ENCODE measurements at regions not wholly inside any gene's neighbourhood (a gene's known extent, or its start where the extent isn't known, plus 50 kb on each side); places are given as distances from the start of the nearest gene placed in this dataset.

DNA sequence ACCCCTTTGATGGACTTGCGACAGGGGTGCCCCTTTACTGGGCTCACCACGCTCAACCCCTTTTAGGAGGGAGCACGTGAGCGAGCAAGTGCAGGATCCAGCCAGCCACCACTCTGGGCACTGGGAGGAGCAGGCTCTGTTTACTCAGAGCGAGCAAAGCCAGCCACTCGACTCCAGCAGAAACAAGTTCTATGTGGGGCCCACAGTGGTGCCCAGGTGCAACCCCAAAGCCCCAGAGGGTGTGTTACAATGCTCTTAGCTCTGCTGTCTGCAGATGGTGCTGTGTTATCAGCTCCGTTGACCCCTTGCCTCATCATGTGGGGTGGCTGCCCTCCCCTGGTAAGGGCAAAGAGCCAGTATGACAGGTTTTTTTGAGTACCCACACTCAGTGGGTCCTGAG is 120.3 kb upstream of the SUCLG2 start:
- intact Hi-C loops (cut with DNase I), result loop anchor here in 1 of 2 donors (2.0 kb wide), 1 partner anchor 20 kb away; no protein-coding TSS in a partner anchor
- no peak for TF ChIP-seq POLR2A (IDR thresholded peaks at IDR 0.05)
- TF ChIP-seq, protein P1, sequence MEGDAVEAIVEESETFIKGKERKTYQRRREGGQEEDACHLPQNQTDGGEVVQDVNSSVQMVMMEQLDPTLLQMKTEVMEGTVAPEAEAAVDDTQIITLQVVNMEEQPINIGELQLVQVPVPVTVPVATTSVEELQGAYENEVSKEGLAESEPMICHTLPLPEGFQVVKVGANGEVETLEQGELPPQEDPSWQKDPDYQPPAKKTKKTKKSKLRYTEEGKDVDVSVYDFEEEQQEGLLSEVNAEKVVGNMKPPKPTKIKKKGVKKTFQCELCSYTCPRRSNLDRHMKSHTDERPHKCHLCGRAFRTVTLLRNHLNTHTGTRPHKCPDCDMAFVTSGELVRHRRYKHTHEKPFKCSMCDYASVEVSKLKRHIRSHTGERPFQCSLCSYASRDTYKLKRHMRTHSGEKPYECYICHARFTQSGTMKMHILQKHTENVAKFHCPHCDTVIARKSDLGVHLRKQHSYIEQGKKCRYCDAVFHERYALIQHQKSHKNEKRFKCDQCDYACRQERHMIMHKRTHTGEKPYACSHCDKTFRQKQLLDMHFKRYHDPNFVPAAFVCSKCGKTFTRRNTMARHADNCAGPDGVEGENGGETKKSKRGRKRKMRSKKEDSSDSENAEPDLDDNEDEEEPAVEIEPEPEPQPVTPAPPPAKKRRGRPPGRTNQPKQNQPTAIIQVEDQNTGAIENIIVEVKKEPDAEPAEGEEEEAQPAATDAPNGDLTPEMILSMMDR (IDR thresholded peaks at IDR 0.05), result no peak
- Histone ChIP-seq H3K4me1 (replicated peaks in 1 of 2) (no peaks in the 10 kb centered on the region), H3K27me3 (no peaks in the 10 kb centered on the region), H3K36me3 (replicated peaks in 1 of 2) (no peaks in the 10 kb centered on the region), H3K27ac (no peak overlapping the region), H3K4me3 (no peak overlapping the region), H3K9me3 (replicated peaks in 1 of 3) (no peaks in the 10 kb centered on the region)
- 75 to 90% (median 89%) methylated on average over 2 to 7 of the region's 7 CpGs for WGBS, 4 donors
- no peak for DNase-seq

- intact Hi-C loops (cut with DNase I), result no loop called here
- DNase-seq, result no peak
- no peak overlapping the region for H3K27ac ChIP-seq
- H3K27me3 ChIP-seq, result no peaks in the 10 kb centered on the region
- whole genome bisulfite sequencing, 4 donors, result 36 to 77% (median 53%) methylated on average over 2 of the region's 2 CpGs
- H3K36me3 ChIP-seq (replicated peaks in 1 of 2), result no peaks in the 10 kb centered on the region
- no peak overlapping the region for H3K4me3 ChIP-seq
- H3K9me3 ChIP-seq (replicated peaks in 1 of 3), result no peaks in the 10 kb centered on the region
- H3K4me1 ChIP-seq (replicated peaks in 1 of 2), result no peaks in the 10 kb centered on the region
- no peak for TF ChIP-seq POLR2A (IDR thresholded peaks at IDR 0.05)
These were observed 111.2 kb upstream of the SUCLG2 start for GRCh38 chr3:67765575-67765974.

GRCh38 chr3:67745296-67745695 is 90.9 kb upstream of the SUCLG2 start:
- Histone ChIP-seq H3K4me3 (no peak overlapping the region), H3K36me3 (replicated peaks in 1 of 2) (no peaks in the 10 kb centered on the region), H3K4me1 (replicated peaks in 1 of 2) (no peaks in the 10 kb centered on the region), H3K9me3 (replicated peaks in 1 of 3) (no peaks in the 10 kb centered on the region), H3K27ac (no peak overlapping the region), H3K27me3 (no peaks in the 10 kb centered on the region)
- TF ChIP-seq, protein P1 (IDR thresholded peaks at IDR 0.05), result no peak
- TF ChIP-seq POLR2A (IDR thresholded peaks at IDR 0.05), result no peak
- intact Hi-C loops (cut with DNase I), result no loop called here
- no peak for DNase-seq
- 75 to 84% (median 77%) methylated on average over 1 of the region's 1 CpG for WGBS, 4 donors

DNA sequence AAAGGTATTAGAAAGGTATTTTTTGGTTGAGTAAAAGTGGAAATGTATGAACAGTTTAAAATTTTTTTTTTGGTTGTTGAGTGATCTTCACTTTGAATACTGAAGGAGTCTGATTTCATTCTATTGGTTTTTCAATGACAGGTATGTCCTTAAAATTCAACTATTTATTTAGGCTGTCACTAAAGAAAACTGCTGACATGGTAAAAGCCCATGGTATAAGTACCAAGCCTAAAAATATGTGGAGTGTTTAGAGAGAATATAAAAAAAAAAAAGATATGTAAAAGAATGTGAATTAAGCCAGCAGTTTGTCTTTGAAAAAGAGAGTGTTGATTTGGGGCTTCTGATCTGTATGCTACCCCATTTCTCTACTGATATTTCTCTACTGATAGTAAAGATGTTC is 90.3 kb upstream of the SUCLG2 start:
- no peaks in the 10 kb centered on the region for H3K9me3 ChIP-seq (replicated peaks in 1 of 3)
- H3K27me3 ChIP-seq, result no peaks in the 10 kb centered on the region
- no peak overlapping the region for H3K27ac ChIP-seq
- intact Hi-C loops (cut with DNase I), result no loop called here
- no peaks in the 10 kb centered on the region for H3K4me1 ChIP-seq (replicated peaks in 1 of 2)
- no peak for DNase-seq
- H3K4me3 ChIP-seq, result no peak overlapping the region
- no peaks in the 10 kb centered on the region for H3K36me3 ChIP-seq (replicated peaks in 1 of 2)
- no peak for TF ChIP-seq POLR2A (IDR thresholded peaks at IDR 0.05)
- TF ChIP-seq, protein P1 (IDR thresholded peaks at IDR 0.05), result no peak

GRCh38 chr3:67739851-67740250 is 85.4 kb upstream of the SUCLG2 start:
- no peak for TF ChIP-seq POLR2A (IDR thresholded peaks at IDR 0.05)
- TF ChIP-seq, protein P1 (IDR thresholded peaks at IDR 0.05), result no peak
- Histone ChIP-seq H3K27ac (no peak overlapping the region), H3K27me3 (no peaks in the 10 kb centered on the region), H3K36me3 (replicated peaks in 1 of 2) (no peaks in the 10 kb centered on the region), H3K4me3 (no peak overlapping the region), H3K4me1 (replicated peaks in 1 of 2) (no peaks in the 10 kb centered on the region), H3K9me3 (replicated peaks in 1 of 3) (no peaks in the 10 kb centered on the region)
- intact Hi-C loops (cut with DNase I), result no loop called here
- DNase-seq, result no peak
